HG03039 (cell line): ENCODE measurements at regions not wholly inside any gene's neighbourhood (a gene's known extent, or its start where the extent isn't known, plus 50 kb on each side); places are given as distances from the start of the nearest gene placed in this dataset.

Experiments
- ATAC-seq: cut with Tn5 transposase; IDR thresholded peaks from one replicate; pipeline ENCODE4 v1.9.1; 2021; ENCODE audit warnings: mild to moderate bottlenecking, moderate library complexity; ENCODE audit not compliant: unreplicated experiment

GRCh38 chr10:27451054-27451453 is 53.0 kb upstream of the RAB18 start:
- ATAC-seq = no peak

- no peak for ATAC-seq
These were observed 53.9 kb upstream of the RAB18 start for GRCh38 chr10:27450225-27450624.

GRCh38 chr10:27449571-27449970 is 54.5 kb upstream of the RAB18 start:
- no peak for ATAC-seq

GRCh38 chr10:27448921-27449320 is 55.2 kb upstream of the RAB18 start:
- ATAC-seq = no peak

GRCh38 chr10:27447540-27447939 is 56.6 kb upstream of the RAB18 start:
- ATAC-seq = no peak

GRCh38 chr10:27446091-27446918 is 57.8 kb upstream of the RAB18 start:
- no peak for ATAC-seq

- ATAC-seq = no peak
These were observed 59.0 kb upstream of the RAB18 start for GRCh38 chr10:27445070-27445469.

GRCh38 chr10:27440478-27440877 is 63.6 kb upstream of the RAB18 start:
- no peak for ATAC-seq

- ATAC-seq = no peak
These were observed 64.1 kb upstream of the RAB18 start for GRCh38 chr10:27440021-27440420.

- ATAC-seq = no peak
These were observed 65.0 kb upstream of the RAB18 start for GRCh38 chr10:27439101-27439500.

GRCh38 chr10:27437775-27438174 is 66.3 kb upstream of the RAB18 start:
- ATAC-seq = no peak

GRCh38 chr10:27436710-27437109 is 67.4 kb upstream of the RAB18 start:
- ATAC-seq = no peak

- no peak for ATAC-seq
These were observed 70.1 kb upstream of the RAB18 start for GRCh38 chr10:27433976-27434375.

- no peak for ATAC-seq
These were observed 77.1 kb upstream of the RAB18 start for GRCh38 chr10:27426948-27427467.

- ATAC-seq = no peak
These were observed 90.2 kb upstream of the RAB18 start for GRCh38 chr10:27413831-27414348.

GRCh38 chr10:27413387-27413786 is 90.7 kb upstream of the RAB18 start:
- no peak for ATAC-seq

GRCh38 chr10:27410153-27410552 is 94.0 kb upstream of the RAB18 start:
- ATAC-seq = no peak

GRCh38 chr10:27407271-27407670 is 96.8 kb upstream of the RAB18 start:
- no peak for ATAC-seq

- ATAC-seq = no peak
These were observed 104.2 kb upstream of the RAB18 start for GRCh38 chr10:27399871-27400270.

- no peak for ATAC-seq
These were observed 110.1 kb upstream of the RAB18 start for GRCh38 chr10:27393961-27394360.

GRCh38 chr10:27392606-27393005 is 111.5 kb upstream of the RAB18 start:
- no peak for ATAC-seq

- ATAC-seq = no peak
These were observed 112.2 kb upstream of the RAB18 start for GRCh38 chr10:27391916-27392315.
